GM12878 (cell line): ENCODE measurements at regions not wholly inside any gene's neighbourhood (a gene's known extent, or its start where the extent isn't known, plus 50 kb on each side); places are given as distances from the start of the nearest gene placed in this dataset.
"Not testable (repeated sequence)": the region's sequence is repeated elsewhere in the genome, so short reads cannot be mapped to it uniquely, and the experiment has no call there.

ENCODE experiments used
- ATAC-seq: fragments of 200-7000 bp; cut with Tn5 transposase; 3 replicates; pipeline ENCODE4 v1.9.1; 2020; ENCODE audit warnings: mild to moderate bottlenecking, moderate library complexity
- BruUV-seq: library from RNA; stranded (reverse); fragments of 400-500 nt; replicated peaks from 2 replicates; lab custom pipeline; 2021; lab: Mats Ljungman, UMichigan
- CTCF ChIA-PET: fragments of 300-600 bp; sonication (Branson Sonifier 250); formaldehyde crosslinking; extraction: SDS; loops from one replicate; lab custom pipeline; 2021; ENCODE audit warnings: inconsistent platforms; lab: Yijun Ruan, JAX
- POLR2A ChIA-PET: fragments of 350-600 bp; formaldehyde crosslinking; extraction: SDS; loops from one replicate; lab custom pipeline; 2021; ENCODE audit warnings: inconsistent platforms; lab: Charles Lee
- RAD21 ChIA-PET: fragments of 300-600 bp; sonication (Branson Sonifier 250); formaldehyde crosslinking; loops from one replicate; lab custom pipeline; 2023; ENCODE audit warnings: antibody characterized with exemption; ENCODE audit not compliant: unreplicated experiment; lab: Charles Lee
- SMC1A ChIA-PET: fragments of 300-600 bp; sonication (Branson Sonifier 250); formaldehyde crosslinking; loops from one replicate; lab custom pipeline; 2023; ENCODE audit not compliant: unreplicated experiment, uncharacterized antibody; lab: Charles Lee
- DNase-seq: peaks from one replicate; pipeline ENCODE4 v3.0.0-alpha.2; 2011; ENCODE audit warnings: low read depth, low spot score
- FAIRE-seq: peaks from 3 replicates; lab custom pipeline; 2011; peaks lifted over from hg19 to GRCh38; lab: Jason Lieb, UNC
- H2AFZ ChIP-seq: 2 replicates; pipeline ENCODE4 v1.6.0; 2011; ENCODE audit warnings: low read depth, low read length, control low read depth; ENCODE audit not compliant: control insufficient read depth
- H3K27ac ChIP-seq: 2 replicates; pipeline ENCODE4 v1.5.1; 2011; ENCODE audit warnings: control low read depth; ENCODE audit not compliant: control insufficient read depth, insufficient read depth
- H3K27me3 ChIP-seq, 2 experiments: replicated peaks in 1 of 2; 2 replicates each; pipeline versions ENCODE4 v1.6.0 to v1.6.1; 2011; ENCODE audit warnings: low read length in 1 of 2; ENCODE audit not compliant: control insufficient read depth in 2 of 2, insufficient read depth in 2 of 2
- H3K36me3 ChIP-seq, 2 experiments: 2 replicates each; pipeline ENCODE4 v1.5.1; 2011; ENCODE audit warnings: low read length in 1 of 2; ENCODE audit not compliant: control insufficient read depth in 2 of 2, insufficient read depth in 2 of 2
- H3K4me1 ChIP-seq: 2 replicates; pipeline ENCODE4 v1.6.1; 2011; ENCODE audit warnings: mild to moderate bottlenecking, low read length, moderate library complexity, mixed read lengths; ENCODE audit not compliant: control insufficient read depth, insufficient read depth
- H3K4me2 ChIP-seq: 2 replicates; pipeline ENCODE4 v1.6.0; 2011; ENCODE audit warnings: control low read depth; ENCODE audit not compliant: control insufficient read depth, insufficient read depth
- H3K4me3 ChIP-seq: fragments of 200-600 bp; sonication (generic); 2 replicates; pipeline ENCODE4 v1.5.1; 2016
- H3K79me2 ChIP-seq: 2 replicates; pipeline ENCODE4 v1.6.0; 2011; ENCODE audit warnings: low read length; ENCODE audit not compliant: control insufficient read depth, insufficient read depth
- H3K9ac ChIP-seq: 2 replicates; pipeline ENCODE4 v1.8.0; 2011; ENCODE audit warnings: low read length, control low read depth, mixed read lengths; ENCODE audit not compliant: control insufficient read depth, insufficient read depth
- H3K9me3 ChIP-seq: replicated peaks from 3 replicates; pipeline ENCODE4 v1.5.1; 2011; ENCODE audit warnings: mild to moderate bottlenecking, low read length; ENCODE audit not compliant: control insufficient read depth, insufficient read depth
- H4K20me1 ChIP-seq: 2 replicates; pipeline ENCODE4 v1.6.0; 2011; ENCODE audit not compliant: control insufficient read depth, insufficient read depth
- ATF7 ChIP-seq: fragments of 450-650 bp; IDR thresholded peaks from 2 replicates; pipeline ENCODE4 v1.6.1; 2016; ENCODE audit warnings: low read depth, mild to moderate bottlenecking
- IRF4 ChIP-seq: IDR thresholded peaks from 2 replicates; pipeline ENCODE4 v1.6.1; 2011; ENCODE audit warnings: low read depth, low read length
- JUND ChIP-seq: IDR thresholded peaks from 2 replicates; pipeline ENCODE4 v1.6.1; 2012; ENCODE audit warnings: low read depth, mild to moderate bottlenecking, low read length, improper control_type of control experiment, moderate library complexity
- MEF2A ChIP-seq: IDR thresholded peaks from 2 replicates; pipeline ENCODE4 v1.6.1; 2011; ENCODE audit warnings: low read depth, mild to moderate bottlenecking, low read length, moderate library complexity; ENCODE audit not compliant: insufficient read depth
- SIN3A ChIP-seq: IDR thresholded peaks from 2 replicates; pipeline ENCODE4 v1.6.1; 2012; ENCODE audit warnings: low read depth, low read length, improper control_type of control experiment
- WGBS: methylation state at CpG from one replicate; pipeline ENCODE4 v1.1.6; 2016; ENCODE audit warnings: low lambda C conversion rate; ENCODE audit not compliant: insufficient replicate concordance, insufficient coverage; ENCODE audit errors: missing lambda C conversion rate; 5-methylcytosine and 5-hydroxymethylcytosine counted together
- in situ Hi-C: fragments of 300-500 bp; cut with MboI; formaldehyde crosslinking; loops from 9 replicates; pipeline ENCODE4 v1.14.3; 2018; ENCODE audit warnings: mixed read lengths
- intact Hi-C: fragments of 100-400 bp; cut with micrococcal nuclease; formaldehyde crosslinking; loops from one replicate; pipeline ENCODE4 v1.14.2; 2022; ENCODE audit not compliant: unreplicated experiment

- no TSS peak for BruUV-seq
- TF ChIP-seq SIN3A (no peak), IRF4 (no peak), MEF2A (no peak)
These were observed 601.0 kb downstream of the TMA16 start for GRCh38 chr4:164095313-164096110.

GRCh38 chr4:164096766-164097518 lies 602.5 kb downstream of the TMA16 start:
- in situ Hi-C loops (no loop called here), intact Hi-C loops (no loop called here)
- H3K9me3 ChIP-seq, result no peaks in the 10 kb centered on the region
- H3K36me3 ChIP-seq, result no peaks in the 10 kb centered on the region
- CTCF ChIA-PET, result no interaction called here
- no peak overlapping the region for H3K9ac ChIP-seq
- no peak for DNase-seq
- TF ChIP-seq JUND, result no peak
- TF ChIP-seq ATF7, result peak; percentile 39; the same call in 1 of the 2 replicates
- no peak overlapping the region for H3K4me2 ChIP-seq
- no peaks in the 10 kb centered on the region for H3K27me3 ChIP-seq
- no peaks in the 10 kb centered on the region for H3K79me2 ChIP-seq
- no peaks in the 10 kb centered on the region for H3K4me1 ChIP-seq
- POLR2A ChIA-PET, result no interaction called here
- H4K20me1 ChIP-seq, result no peaks in the 10 kb centered on the region
- no peak overlapping the region for H3K27ac ChIP-seq
- H2AFZ ChIP-seq, result no peak overlapping the region
- no TSS peak for BruUV-seq
- no peak for FAIRE-seq
- RAD21 ChIA-PET, result no interaction called here
- H3K4me3 ChIP-seq, result no peak overlapping the region
- no peak for ATAC-seq
- SMC1A ChIA-PET, result interaction anchor here (0.8 kb wide), 1 partner anchor 18 kb away, joined by 3 read pairs; no protein-coding TSS in a partner anchor
- WGBS, result 12% methylated on average over 5 of the region's 5 CpGs

More at GRCh38 chr4:164095313-164096110, 601.0 kb downstream of the TMA16 start:
- in situ Hi-C loops, result no loop called here
- ChIA-PET POLR2A (no interaction called here), RAD21 (no interaction called here), SMC1A (no interaction called here), CTCF (no interaction called here)
- Histone ChIP-seq H3K36me3 (no peaks in the 10 kb centered on the region), H4K20me1 (no peaks in the 10 kb centered on the region), H3K27ac (no peak overlapping the region), H2AFZ (no peak overlapping the region), H3K9me3 (no peaks in the 10 kb centered on the region), H3K79me2 (no peaks in the 10 kb centered on the region), H3K9ac (no peak overlapping the region), H3K4me2 (no peak overlapping the region), H3K4me1 (no peaks in the 10 kb centered on the region), H3K27me3 (no peaks in the 10 kb centered on the region), H3K4me3 (no peak overlapping the region)
- ATAC-seq (no peak), DNase-seq (no peak), FAIRE-seq (peak; percentile 31)
- 8% methylated on average over 5 of the region's 5 CpGs for WGBS
- intact Hi-C loops, result no loop called here

- H3K9me3 ChIP-seq, H3K27ac ChIP-seq, H3K4me3 ChIP-seq, ATAC-seq, FAIRE-seq, H4K20me1 ChIP-seq, H2AFZ ChIP-seq, H3K4me2 ChIP-seq, RAD21 ChIA-PET, CTCF ChIA-PET, H3K4me1 ChIP-seq, BruUV-seq, H3K27me3 ChIP-seq, intact Hi-C loops, in situ Hi-C loops, H3K9ac ChIP-seq, H3K79me2 ChIP-seq, POLR2A ChIA-PET, SMC1A ChIA-PET, H3K36me3 ChIP-seq, DNase-seq: not testable (repeated sequence)
- 59% methylated on average over 17 of the region's 23 CpGs for WGBS
These were observed 606.4 kb downstream of the TMA16 start for GRCh38 chr4:164100741-164101365.
